Activated naive CD8-positive, alpha-beta T cell treated with anti-CD3 and anti-CD28 coated beads, Interleukin-2, amount 10 ng/mL, durations not matched to agents 7 days and 5 days (primary cell): ENCODE measurements at regions not wholly inside any gene's neighbourhood (a gene's known extent, or its start where the extent isn't known, plus 50 kb on each side); places are given as distances from the start of the nearest gene placed in this dataset.
"Not testable (repeated sequence)": the region's sequence is repeated elsewhere in the genome, so short reads cannot be mapped to it uniquely, and the experiment has no call there.

Experiments
- ATAC-seq: fragments of 150-1000 bp; cut with Tn5 transposase; one replicate; pipeline ENCODE4 v1.10.0; 2021; ENCODE audit warnings: low read depth, moderate library complexity
- POLR2A ChIA-PET: fragments of 350-600 bp; sonication (Branson Sonifier 250); formaldehyde crosslinking; loops from one replicate; lab custom pipeline; 2021; ENCODE audit warnings: antibody characterized with exemption; lab: Charles Lee
- DNase-seq: peaks from one replicate; pipeline ENCODE4 v3.0.0; 2021
- H3K27ac Mint-ChIP-seq: one replicate; pipeline ENCODE4 v1.8.0; 2022; ENCODE audit warnings: mild to moderate bottlenecking, mixed read lengths
- H3K27me3 Mint-ChIP-seq: one replicate; pipeline ENCODE4 v1.8.0; 2022; ENCODE audit warnings: mild to moderate bottlenecking, moderate library complexity, mixed read lengths
- H3K36me3 Mint-ChIP-seq: one replicate; pipeline ENCODE4 v1.8.0; 2021; ENCODE audit warnings: mild to moderate bottlenecking, mixed read lengths
- H3K4me1 Mint-ChIP-seq: one replicate; pipeline ENCODE4 v1.8.0; 2021; ENCODE audit warnings: mixed read lengths
- H3K4me3 Mint-ChIP-seq: one replicate; pipeline ENCODE4 v1.8.0; 2022; ENCODE audit warnings: mild to moderate bottlenecking, moderate library complexity, mixed read lengths
- H3K9me3 Mint-ChIP-seq: one replicate; pipeline ENCODE4 v1.8.0; 2021; ENCODE audit warnings: mixed read lengths

DNA sequence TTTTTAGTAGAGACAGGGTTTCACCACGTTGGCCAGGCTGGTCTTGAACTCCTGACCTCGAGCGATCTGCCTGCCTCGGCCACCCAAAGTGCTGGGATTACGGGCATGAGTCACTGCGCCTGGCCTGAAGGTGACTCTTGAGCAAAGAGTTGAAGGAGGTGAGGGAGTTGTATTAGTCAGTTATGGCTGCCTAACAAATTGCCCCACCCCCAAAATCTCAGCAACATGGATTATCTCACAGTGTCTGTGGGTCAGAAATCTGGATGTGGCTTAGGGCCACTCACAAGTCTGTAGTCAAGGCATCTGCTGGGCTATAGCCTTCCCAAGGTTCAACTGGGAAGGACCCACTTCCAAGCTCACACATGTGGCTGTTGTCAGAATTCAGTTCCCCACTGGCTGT, 52.8 kb upstream of the ADGRE5 start:
- no peak overlapping the region for H3K4me3 Mint-ChIP-seq
- H3K27ac Mint-ChIP-seq, result no peak overlapping the region
- ATAC-seq (no peak), DNase-seq (no peak)
- H3K4me1 Mint-ChIP-seq, result peaks cover 1% of the 10 kb centered on the region
- peaks cover 4% of the 10 kb centered on the region for H3K27me3 Mint-ChIP-seq
- no peaks in the 10 kb centered on the region for H3K9me3 Mint-ChIP-seq
- H3K36me3 Mint-ChIP-seq, result no peaks in the 10 kb centered on the region
- POLR2A ChIA-PET, result no interaction called here

DNA sequence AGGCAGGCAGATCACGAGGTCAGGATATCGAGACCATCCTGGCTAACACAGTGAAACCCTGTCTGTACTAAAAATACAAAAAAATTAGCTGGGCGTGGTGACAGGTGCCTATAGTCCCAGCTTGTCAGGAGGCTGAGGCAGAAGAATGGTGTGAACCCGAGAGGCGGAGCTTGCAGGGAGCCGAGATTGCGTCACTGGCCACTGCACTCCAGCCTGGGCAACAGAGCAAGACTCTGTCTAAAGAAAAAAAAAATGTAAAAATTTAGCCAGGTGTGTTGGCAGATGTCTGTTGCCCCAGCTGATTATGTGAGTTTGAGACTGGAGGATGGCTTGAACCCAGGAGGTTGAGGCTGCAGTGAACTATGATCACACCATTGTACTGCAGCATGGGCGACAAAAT, 54.2 kb upstream of the ADGRE5 start:
- DNase-seq, H3K4me3 Mint-ChIP-seq, H3K36me3 Mint-ChIP-seq, ATAC-seq, H3K4me1 Mint-ChIP-seq, H3K27me3 Mint-ChIP-seq, H3K27ac Mint-ChIP-seq, H3K9me3 Mint-ChIP-seq, POLR2A ChIA-PET: not testable (repeated sequence)

DNA sequence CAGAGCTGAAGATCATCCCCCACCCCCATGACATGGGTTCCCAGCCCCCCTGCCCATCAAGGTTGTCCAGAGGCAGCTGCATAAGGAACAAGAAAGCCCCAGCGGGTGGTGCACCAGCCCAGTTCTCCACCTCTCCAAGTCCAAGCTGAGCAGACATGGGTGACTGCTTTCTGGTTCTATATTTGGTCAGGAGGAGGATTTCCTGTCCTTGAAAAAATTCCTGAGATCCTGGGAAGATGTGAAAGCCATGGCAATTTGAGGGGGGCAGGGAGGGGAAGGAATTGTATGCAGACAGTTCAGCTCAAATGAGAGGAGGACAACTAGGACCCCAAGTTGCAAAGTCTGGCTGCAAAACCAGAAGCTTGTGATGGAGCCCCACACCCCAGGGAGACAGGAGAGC, 55.4 kb upstream of the ADGRE5 start:
- Mint-ChIP-seq H3K9me3 (no peaks in the 10 kb centered on the region), H3K4me3 (no peak overlapping the region), H3K36me3 (no peaks in the 10 kb centered on the region), H3K4me1 (peaks cover 1% of the 10 kb centered on the region), H3K27ac (no peak overlapping the region), H3K27me3 (peaks cover 5% of the 10 kb centered on the region)
- POLR2A ChIA-PET, result interaction anchor here (0.6 kb wide), 1 partner anchor 191 kb away, joined by 3 read pairs; no protein-coding TSS in a partner anchor
- ATAC-seq (no peak), DNase-seq (no peak)

DNA sequence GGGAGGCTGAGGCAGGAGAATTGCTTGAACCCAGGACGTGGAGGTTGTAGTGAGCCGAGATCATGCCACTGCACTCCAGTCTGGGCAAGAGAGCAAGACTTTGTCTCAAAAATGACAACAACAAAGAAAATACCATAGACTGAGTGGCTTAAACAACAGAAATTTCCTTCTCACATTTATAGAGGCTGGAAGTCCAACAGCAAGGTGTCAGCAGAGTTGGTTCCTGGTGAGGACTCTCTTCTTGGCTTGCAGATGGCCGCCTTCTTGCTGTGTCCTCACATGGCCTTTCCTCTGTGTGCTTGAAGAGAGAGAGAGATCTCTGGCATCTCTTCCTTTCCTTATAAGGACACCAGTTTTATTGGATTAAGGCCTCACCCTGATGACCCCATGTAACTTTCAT, 56.1 kb upstream of the ADGRE5 start:
- ATAC-seq, result no peak
- H3K4me1 Mint-ChIP-seq, result peaks cover 1% of the 10 kb centered on the region
- no peak overlapping the region for H3K4me3 Mint-ChIP-seq
- H3K27ac Mint-ChIP-seq, result no peak overlapping the region
- DNase-seq, result no peak
- POLR2A ChIA-PET, result no interaction called here
- H3K36me3 Mint-ChIP-seq, result no peaks in the 10 kb centered on the region
- no peaks in the 10 kb centered on the region for H3K9me3 Mint-ChIP-seq
- peaks cover 5% of the 10 kb centered on the region for H3K27me3 Mint-ChIP-seq

- no peak for ATAC-seq
- peaks cover 5% of the 10 kb centered on the region for H3K27me3 Mint-ChIP-seq
- POLR2A ChIA-PET, result no interaction called here
- DNase-seq, result no peak
- no peaks in the 10 kb centered on the region for H3K36me3 Mint-ChIP-seq
- H3K4me3 Mint-ChIP-seq, result no peak overlapping the region
- H3K9me3 Mint-ChIP-seq, result no peaks in the 10 kb centered on the region
- no peak overlapping the region for H3K27ac Mint-ChIP-seq
- H3K4me1 Mint-ChIP-seq, result no peaks in the 10 kb centered on the region
These were observed 58.3 kb upstream of the ADGRE5 start for GRCh38 chr19:14322889-14323463.

DNA sequence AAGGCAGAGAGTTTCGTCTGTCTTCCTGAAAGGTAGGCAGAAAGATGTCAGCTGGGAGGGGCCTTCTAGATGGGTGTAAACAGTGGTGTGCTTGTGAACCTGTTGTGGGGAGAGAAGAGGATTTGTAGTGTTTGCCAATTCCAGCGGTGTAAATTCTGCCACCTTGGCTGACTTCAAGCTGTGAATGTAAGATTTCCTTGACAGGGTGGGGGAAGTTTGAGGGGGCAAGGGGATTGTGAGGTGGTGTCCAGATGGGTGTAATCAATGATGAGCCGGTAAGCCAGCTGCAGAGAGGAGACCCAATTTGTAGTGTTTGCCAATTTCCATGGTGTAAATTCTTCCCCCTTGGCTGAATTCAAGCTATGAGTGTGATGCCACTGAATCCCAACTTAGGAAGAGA, 61.0 kb upstream of the ADGRE5 start:
- DNase-seq (no peak), ATAC-seq (no peak)
- H3K27ac Mint-ChIP-seq, result no peak overlapping the region
- no peak overlapping the region for H3K4me3 Mint-ChIP-seq
- H3K9me3 Mint-ChIP-seq, result no peaks in the 10 kb centered on the region
- no peaks in the 10 kb centered on the region for H3K4me1 Mint-ChIP-seq
- H3K36me3 Mint-ChIP-seq, result no peaks in the 10 kb centered on the region
- POLR2A ChIA-PET, result no interaction called here
- peaks cover 1% of the 10 kb centered on the region for H3K27me3 Mint-ChIP-seq

- H3K27ac Mint-ChIP-seq, H3K4me1 Mint-ChIP-seq: not testable (repeated sequence)
These were observed 61.5 kb upstream of the ADGRE5 start for GRCh38 chr19:14319720-14320119.

DNA sequence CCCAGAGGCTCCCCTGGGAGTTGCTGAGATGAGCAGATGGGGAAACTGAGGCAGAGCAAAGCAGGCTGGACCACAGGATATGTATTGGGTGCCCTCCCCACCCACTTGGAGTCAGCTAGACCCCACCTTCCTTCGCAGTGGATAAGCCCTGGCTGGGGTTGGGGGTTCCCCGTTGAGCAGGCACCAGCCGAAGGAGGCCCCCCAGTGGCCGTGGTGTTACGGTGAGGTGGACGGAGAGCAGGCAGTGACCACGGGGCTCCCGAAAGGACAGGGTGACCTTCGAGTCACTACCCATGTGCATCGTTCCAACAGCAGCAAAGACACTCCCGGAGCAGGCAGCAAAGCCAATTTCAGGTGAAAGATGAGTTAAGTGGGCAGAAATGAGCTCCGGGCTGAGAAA, 62.4 kb upstream of the ADGRE5 start:
- Mint-ChIP-seq H3K36me3 (no peaks in the 10 kb centered on the region), H3K9me3 (no peaks in the 10 kb centered on the region), H3K27me3 (peaks cover 1% of the 10 kb centered on the region), H3K4me3 (no peak overlapping the region), H3K4me1 (no peaks in the 10 kb centered on the region), H3K27ac (no peak overlapping the region)
- POLR2A ChIA-PET, result no interaction called here
- ATAC-seq, result no peak
- no peak for DNase-seq

More at GRCh38 chr19:14319720-14320119, 61.5 kb upstream of the ADGRE5 start:
- H3K36me3 Mint-ChIP-seq, ATAC-seq, H3K27me3 Mint-ChIP-seq, DNase-seq, H3K9me3 Mint-ChIP-seq, POLR2A ChIA-PET, H3K4me3 Mint-ChIP-seq: not testable (repeated sequence)

DNA sequence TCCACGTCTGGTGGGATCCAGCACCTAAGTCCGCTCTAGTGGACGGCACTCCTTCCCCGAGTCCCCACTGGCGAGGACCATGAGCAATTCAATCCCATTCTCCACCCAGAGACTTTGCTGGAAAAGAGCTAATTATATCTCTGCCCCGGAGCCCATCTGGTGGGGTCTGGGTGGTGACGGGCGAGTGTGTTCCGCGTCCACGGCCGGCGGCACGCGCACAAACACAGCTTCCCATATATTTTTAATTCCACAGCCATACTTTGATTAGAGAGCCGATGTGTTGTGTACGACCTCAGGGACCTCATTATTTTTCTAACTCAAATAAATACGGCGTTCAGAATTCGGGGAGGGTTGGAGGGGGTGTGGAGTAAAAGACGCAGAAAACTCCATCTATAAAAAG, 64.1 kb upstream of the ADGRE5 start:
- Mint-ChIP-seq H3K27ac (no peak overlapping the region), H3K27me3 (peaks cover 1% of the 10 kb centered on the region), H3K4me1 (no peaks in the 10 kb centered on the region), H3K4me3 (no peak overlapping the region), H3K9me3 (no peaks in the 10 kb centered on the region), H3K36me3 (no peaks in the 10 kb centered on the region)
- DNase-seq (no peak), ATAC-seq (no peak)
- POLR2A ChIA-PET, result no interaction called here

GRCh38 chr19:14315433-14315832, 65.8 kb upstream of the ADGRE5 start:
- ATAC-seq, result no peak
- Mint-ChIP-seq H3K9me3 (peaks cover under 1% of the 10 kb centered on the region), H3K4me3 (no peak overlapping the region), H3K27ac (no peak overlapping the region), H3K4me1 (peaks cover under 1% of the 10 kb centered on the region), H3K36me3 (no peaks in the 10 kb centered on the region), H3K27me3 (no peaks in the 10 kb centered on the region)
- no peak for DNase-seq
- POLR2A ChIA-PET, result no interaction called here

DNA sequence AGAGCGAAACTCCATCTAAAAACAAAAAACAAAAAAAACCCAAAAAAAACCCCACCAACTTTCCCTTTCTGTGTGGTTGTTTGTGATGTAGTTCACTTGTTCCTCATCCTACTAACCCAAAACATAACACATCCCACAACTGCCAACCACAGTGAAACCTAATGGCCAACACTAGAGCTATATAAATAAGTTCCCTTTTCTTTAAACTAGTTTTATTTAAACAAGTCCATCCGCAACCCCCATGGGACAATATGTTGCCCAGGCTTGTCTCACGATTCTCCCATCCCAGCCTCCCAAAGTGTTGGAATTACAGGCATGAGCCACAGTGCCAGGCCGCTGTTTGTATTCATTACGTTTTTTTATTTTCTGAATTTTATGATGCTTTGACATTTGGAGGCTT, 71.2 kb upstream of the ADGRE5 start:
- POLR2A ChIA-PET, result interaction anchor here (0.8 kb wide), 1 partner anchor 46 kb away, joined by 3 read pairs; no protein-coding TSS in a partner anchor
- no peak for ATAC-seq
- no peak for DNase-seq
- Mint-ChIP-seq H3K27me3 (no peaks in the 10 kb centered on the region), H3K27ac (peak overlapping the region; percentile 34), H3K4me1 (peaks cover 19% of the 10 kb centered on the region), H3K36me3 (no peaks in the 10 kb centered on the region), H3K9me3 (peaks cover 3% of the 10 kb centered on the region), H3K4me3 (no peak overlapping the region)

GRCh38 chr19:14305706-14306105, 75.5 kb upstream of the ADGRE5 start:
- Mint-ChIP-seq H3K27ac (no peak overlapping the region), H3K4me1 (peaks cover 19% of the 10 kb centered on the region), H3K9me3 (peaks cover 3% of the 10 kb centered on the region), H3K27me3 (no peaks in the 10 kb centered on the region), H3K36me3 (no peaks in the 10 kb centered on the region), H3K4me3 (no peak overlapping the region)
- DNase-seq (no peak), ATAC-seq (no peak)
- POLR2A ChIA-PET, result interaction anchor here (0.7 kb wide), 1 partner anchor 1180 kb away, joined by 3 read pairs; no protein-coding TSS in a partner anchor

DNA sequence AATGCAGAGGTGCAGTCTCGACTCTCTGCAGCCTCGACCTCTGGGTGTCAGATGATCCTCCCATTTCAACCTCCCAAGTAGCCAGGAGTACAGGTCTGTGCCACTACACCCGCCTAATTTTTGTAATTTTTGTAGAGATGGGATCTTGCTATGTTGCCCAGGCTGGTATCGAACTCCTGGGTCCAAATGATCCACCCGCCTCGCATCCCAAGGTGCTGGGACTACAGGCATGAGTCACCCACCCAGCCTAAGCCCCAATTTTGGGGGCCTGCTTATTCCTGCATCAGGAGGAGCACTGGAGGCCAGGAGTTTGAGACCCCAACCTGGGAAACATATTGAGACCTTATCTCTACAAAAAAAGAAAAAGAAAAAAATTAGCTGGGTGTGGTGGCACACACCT, 80.1 kb upstream of the ADGRE5 start:
- H3K4me1 Mint-ChIP-seq, result no peaks in the 10 kb centered on the region
- ATAC-seq, result no peak
- no peak overlapping the region for H3K4me3 Mint-ChIP-seq

DNA sequence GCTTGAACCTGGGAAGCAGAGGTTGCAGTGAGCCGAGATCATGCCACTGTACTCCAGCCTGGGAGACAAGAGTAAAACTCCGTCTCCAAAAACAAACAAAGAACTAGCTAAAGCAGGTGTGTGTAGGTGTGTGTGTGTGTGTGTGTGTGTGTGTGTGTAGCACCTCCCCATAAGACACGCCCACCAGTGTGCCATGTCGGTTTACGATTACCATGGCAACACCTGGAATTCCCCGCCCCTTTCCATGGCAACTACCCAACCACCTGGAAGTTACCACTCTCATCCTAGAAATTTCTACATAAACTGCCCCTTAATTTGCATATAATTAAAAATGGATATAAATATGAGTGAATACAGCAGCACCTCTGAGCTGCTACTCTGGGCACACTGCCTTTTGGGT, 80.9 kb upstream of the ADGRE5 start:
- Mint-ChIP-seq H3K4me3 (no peak overlapping the region), H3K27ac (no peak overlapping the region), H3K36me3 (no peaks in the 10 kb centered on the region), H3K27me3 (peaks cover 2% of the 10 kb centered on the region), H3K4me1 (no peaks in the 10 kb centered on the region), H3K9me3 (no peaks in the 10 kb centered on the region)
- DNase-seq (no peak), ATAC-seq (no peak)
- POLR2A ChIA-PET, result no interaction called here

More for the DNA sequence above, 80.1 kb upstream of the ADGRE5 start:
- Mint-ChIP-seq H3K9me3 (no peaks in the 10 kb centered on the region), H3K36me3 (no peaks in the 10 kb centered on the region), H3K27me3 (peaks cover 2% of the 10 kb centered on the region), H3K27ac (no peak overlapping the region)
- DNase-seq, result no peak
- POLR2A ChIA-PET, result no interaction called here
